Mucosa of descending colon (tissue), 3 donors: ENCODE measurements at regions not wholly inside any gene's neighbourhood (a gene's known extent, or its start where the extent isn't known, plus 50 kb on each side); places are given as distances from the start of the nearest gene placed in this dataset.

Experiments used
- ATAC-seq: fragments of 200-7000 bp; cut with Tn5 transposase; one replicate; pipeline ENCODE4 v1.9.1; 2020; ENCODE audit warnings: mild to moderate bottlenecking, moderate library complexity
- DNase-seq, 3 donors: peaks; one replicate each; pipeline ENCODE4 v3.0.0-alpha.2; 2020
- H3K36me3 ChIP-seq: fragments of 200-600 bp; one replicate; pipeline ENCODE4 v1.8.0; 2021; ENCODE audit warnings: low read depth, mild to moderate bottlenecking
- H3K4me1 ChIP-seq: fragments of 200-600 bp; one replicate; pipeline ENCODE4 v1.8.0; 2021; ENCODE audit warnings: low read depth, mild to moderate bottlenecking
- H3K4me3 ChIP-seq: fragments of 200-600 bp; one replicate; pipeline ENCODE4 v1.8.0; 2021; ENCODE audit warnings: mild to moderate bottlenecking
- H3K9me3 ChIP-seq: fragments of 200-600 bp; one replicate; pipeline ENCODE4 v1.8.0; 2021; ENCODE audit warnings: mild to moderate bottlenecking
- CTCF ChIP-seq: fragments of 200-600 bp; IDR thresholded peaks from one replicate; pipeline ENCODE4 v1.8.0; 2022; ENCODE audit warnings: antibody characterized with exemption, mild to moderate bottlenecking
- intact Hi-C, 2 donors: fragments of 100-400 bp; cut with DNase I in 1 of 2; cut with micrococcal nuclease in 1 of 2; formaldehyde crosslinking; loops; one replicate each; pipeline versions ENCODE4 v1.11.0 to v1.11.1; 2022; cut with DNase I, micrococcal nuclease
- donor health status: DM: no; HTN: no; CAD: no; lungs with moderate emphysema.
- donor health status: DM: no; HTN: no; CAD: no.
- donor health status: DM: no; HTN: yes; CAD: no.

- ATAC-seq (no peak), DNase-seq (no peak)
- Histone ChIP-seq H3K4me3 (no peak overlapping the region), H3K9me3 (no peaks in the 10 kb centered on the region), H3K4me1 (no peaks in the 10 kb centered on the region), H3K36me3 (no peaks in the 10 kb centered on the region)
- intact Hi-C loops, result no loop called here
- no peak for TF ChIP-seq CTCF
Measured at GRCh38 chr10:90302758-90303481, 554.9 kb downstream of the HTR7 start.

GRCh38 chr10:90304533-90304932 lies 553.3 kb downstream of the HTR7 start:
- ATAC-seq (no peak), DNase-seq (no peak)
- intact Hi-C loops, result no loop called here
- Histone ChIP-seq H3K9me3 (no peaks in the 10 kb centered on the region), H3K36me3 (no peaks in the 10 kb centered on the region), H3K4me1 (no peaks in the 10 kb centered on the region), H3K4me3 (no peak overlapping the region)
- no peak for TF ChIP-seq CTCF

GRCh38 chr10:90306187-90306586 lies 551.7 kb downstream of the HTR7 start:
- Histone ChIP-seq H3K4me1 (no peaks in the 10 kb centered on the region), H3K36me3 (no peaks in the 10 kb centered on the region), H3K4me3 (no peak overlapping the region), H3K9me3 (no peaks in the 10 kb centered on the region)
- TF ChIP-seq CTCF, result no peak
- intact Hi-C loops, result no loop called here
- ATAC-seq, result no peak
- no peak for DNase-seq

GRCh38 chr10:90308223-90308622 lies 549.6 kb downstream of the HTR7 start:
- no peak for TF ChIP-seq CTCF
- intact Hi-C loops, result no loop called here

GRCh38 chr10:90313576-90314325 lies 544.1 kb downstream of the HTR7 start:
- Histone ChIP-seq H3K36me3 (no peaks in the 10 kb centered on the region), H3K4me3 (no peak overlapping the region), H3K4me1 (no peaks in the 10 kb centered on the region), H3K9me3 (no peaks in the 10 kb centered on the region)
- ATAC-seq, result no peak
- intact Hi-C loops, result no loop called here
- no peak for DNase-seq
- TF ChIP-seq CTCF, result no peak

More at GRCh38 chr10:90308223-90308622, 549.6 kb downstream of the HTR7 start:
- H3K4me3 ChIP-seq, result no peak overlapping the region
- ATAC-seq, result no peak
- H3K36me3 ChIP-seq, result no peaks in the 10 kb centered on the region
- DNase-seq, result no peak
- H3K4me1 ChIP-seq, result no peaks in the 10 kb centered on the region
- no peaks in the 10 kb centered on the region for H3K9me3 ChIP-seq
